ENCODE measurements at regions not wholly inside any gene's neighbourhood (a gene's known extent, or its start where the extent isn't known, plus 50 kb on each side); places are given as distances from the start of the nearest gene placed in this dataset.

- no peak overlapping the region for H3K27ac ChIP-seq
- TF ChIP-seq CTCF (conservative IDR thresholded peaks at IDR 0.05) (no peak), ZFX (IDR thresholded peaks at IDR 0.05) (no peak)
These were observed 175.8 kb upstream of the TMEM132C start for GRCh38 chr12:128091101-128091720.

- TF ChIP-seq ZFX (IDR thresholded peaks at IDR 0.05): no peak
- TF ChIP-seq CTCF (conservative IDR thresholded peaks at IDR 0.05): no peak
- no peak overlapping the region for H3K27ac ChIP-seq
These were observed 175.0 kb upstream of the TMEM132C start for GRCh38 chr12:128091951-128092382.

- no peak overlapping the region for H3K27ac ChIP-seq
- no peak for TF ChIP-seq CTCF (conservative IDR thresholded peaks at IDR 0.05)
- no peak for TF ChIP-seq ZFX (IDR thresholded peaks at IDR 0.05)
These were observed 168.2 kb upstream of the TMEM132C start for GRCh38 chr12:128098730-128099129.

- no peak overlapping the region for H3K27ac ChIP-seq
- no peak for TF ChIP-seq CTCF (conservative IDR thresholded peaks at IDR 0.05)
- no peak for TF ChIP-seq ZFX (IDR thresholded peaks at IDR 0.05)
These were observed 163.8 kb upstream of the TMEM132C start for GRCh38 chr12:128103152-128103551.

GRCh38 chr12:128109236-128109635, 157.7 kb upstream of the TMEM132C start:
- no peak overlapping the region for H3K27ac ChIP-seq
- TF ChIP-seq ZFX (IDR thresholded peaks at IDR 0.05) (no peak), CTCF (conservative IDR thresholded peaks at IDR 0.05) (no peak)

GRCh38 chr12:128109636-128110035, 157.3 kb upstream of the TMEM132C start:
- no peak overlapping the region for H3K27ac ChIP-seq

GRCh38 chr12:128111333-128111732, 155.6 kb upstream of the TMEM132C start:
- H3K27ac ChIP-seq: no peak overlapping the region
- TF ChIP-seq ZFX (IDR thresholded peaks at IDR 0.05) (no peak), CTCF (conservative IDR thresholded peaks at IDR 0.05) (no peak)

More at GRCh38 chr12:128109636-128110035, 157.3 kb upstream of the TMEM132C start:
- TF ChIP-seq ZFX (IDR thresholded peaks at IDR 0.05): no peak
- no peak for TF ChIP-seq CTCF (conservative IDR thresholded peaks at IDR 0.05)
